ENCODE measurements at regions not wholly inside any gene's neighbourhood (a gene's known extent, or its start where the extent isn't known, plus 50 kb on each side); places are given as distances from the start of the nearest gene placed in this dataset.

DNA sequence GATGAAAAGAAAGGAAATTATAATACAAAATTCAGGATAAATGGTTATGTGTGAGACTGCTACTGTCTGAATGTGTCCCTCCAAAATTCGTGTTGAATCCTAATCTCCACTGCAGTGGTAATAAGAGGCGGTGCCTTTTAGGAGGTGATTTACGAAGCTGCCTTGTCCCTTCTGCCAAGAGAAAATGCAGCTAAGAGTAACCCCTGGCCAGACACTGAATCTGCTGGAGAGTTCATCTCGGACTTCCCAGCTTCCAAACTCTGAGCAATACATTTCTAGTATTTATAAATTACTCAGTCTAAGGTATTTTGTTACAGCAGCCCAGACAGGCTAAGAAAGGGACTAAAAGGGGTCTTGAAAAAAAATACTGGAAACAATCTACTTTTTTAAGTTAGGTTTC, 152.6 kb downstream of the KLF12 start:
- H3K27ac ChIP-seq (ENCODE audit: low read depth in 1 of 3, low read length in 2 of 3), result no peak overlapping the region
- no peaks in the 10 kb centered on the region for H3K9me3 ChIP-seq (ENCODE audit: control insufficient read depth in 2 of 2, insufficient read depth in 1 of 2, low read depth in 1 of 2, low read length in 1 of 2)
- DNase-seq (no peak), FAIRE-seq (no peak)
- peaks cover 0 to 3% (median 0%) of the 10 kb centered on the region in 3 donors for H3K36me3 ChIP-seq (ENCODE audit: control insufficient read depth in 3 of 3, insufficient read depth in 2 of 3, low read depth in 1 of 3, low read length in 3 of 3)
- H3K27me3 ChIP-seq (ENCODE audit: control insufficient read depth in 3 of 3, insufficient read depth in 3 of 3, low read length in 3 of 3), result no peaks in the 10 kb centered on the region
- 61 to 70% (median 67%) methylated on average over 4 of the region's 4 CpGs for WGBS, 3 donors
- H3K4me3 ChIP-seq (ENCODE audit: low read depth in 1 of 3, low read length in 3 of 3), result no peak overlapping the region
- no peaks in the 10 kb centered on the region for H3K4me1 ChIP-seq (ENCODE audit: control insufficient read depth in 3 of 3, insufficient read depth in 2 of 3, low read depth in 1 of 3, low read length in 2 of 3)

DNA sequence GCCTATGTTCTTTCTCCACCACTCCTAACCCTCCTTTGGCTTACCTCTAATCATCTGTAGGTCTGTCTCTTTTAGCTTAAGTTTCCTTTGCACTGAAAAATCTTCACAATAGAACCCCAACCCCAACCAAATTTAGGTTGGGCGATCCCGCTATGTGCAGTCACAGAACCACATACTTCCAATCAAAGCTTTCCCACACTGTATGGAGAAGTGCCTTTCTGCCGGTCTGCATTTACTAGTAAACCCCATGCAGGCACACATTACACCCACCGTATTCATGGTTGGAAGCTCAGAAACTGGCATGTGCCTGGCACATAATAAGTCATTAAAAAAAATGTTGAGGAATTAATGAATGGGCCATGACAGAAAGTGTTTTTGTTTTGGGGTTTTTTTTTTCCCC, 158.4 kb downstream of the KLF12 start:
- H3K9me3 ChIP-seq (ENCODE audit: control insufficient read depth in 2 of 2, insufficient read depth in 1 of 2, low read depth in 1 of 2, low read length in 1 of 2), result peaks cover 0 to 2% of the 10 kb centered on the region in 2 donors
- no peak overlapping the region for H3K4me3 ChIP-seq (ENCODE audit: low read depth in 1 of 3, low read length in 3 of 3)
- H3K36me3 ChIP-seq (ENCODE audit: control insufficient read depth in 3 of 3, insufficient read depth in 2 of 3, low read depth in 1 of 3, low read length in 3 of 3), result no peaks in the 10 kb centered on the region
- DNase-seq (no peak), FAIRE-seq (no peak)
- H3K4me1 ChIP-seq (ENCODE audit: control insufficient read depth in 3 of 3, insufficient read depth in 2 of 3, low read depth in 1 of 3, low read length in 2 of 3), result no peaks in the 10 kb centered on the region
- 97 to 99% (median 98%) methylated on average over 4 of the region's 4 CpGs for WGBS, 3 donors
- H3K27ac ChIP-seq (ENCODE audit: low read depth in 1 of 3, low read length in 2 of 3), result no peak overlapping the region
- H3K27me3 ChIP-seq (ENCODE audit: control insufficient read depth in 3 of 3, insufficient read depth in 3 of 3, low read length in 3 of 3), result no peaks in the 10 kb centered on the region

DNA sequence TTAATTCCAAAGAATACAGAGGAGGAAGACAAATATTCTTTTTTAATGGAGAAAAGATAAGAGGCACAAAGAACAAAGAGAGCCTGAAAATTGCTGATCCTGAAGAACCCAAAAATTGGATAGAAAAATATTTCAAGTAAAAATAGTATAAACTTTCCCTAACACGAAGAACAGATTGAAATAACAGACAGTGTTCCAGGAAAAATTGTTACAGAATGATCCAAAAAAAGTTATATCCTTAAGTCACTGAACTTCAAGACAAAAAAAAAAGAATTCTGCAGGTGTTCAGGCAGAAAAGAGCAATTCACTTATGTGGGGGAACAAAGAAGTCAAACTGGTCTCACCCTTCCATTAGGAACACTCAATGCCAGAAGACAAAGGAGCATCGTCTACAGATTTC, 160.2 kb downstream of the KLF12 start:
- DNase-seq (no peak), FAIRE-seq (no peak)
- WGBS, 3 donors, result 77 to 99% (median 92%) methylated on average over 2 of the region's 2 CpGs

DNA sequence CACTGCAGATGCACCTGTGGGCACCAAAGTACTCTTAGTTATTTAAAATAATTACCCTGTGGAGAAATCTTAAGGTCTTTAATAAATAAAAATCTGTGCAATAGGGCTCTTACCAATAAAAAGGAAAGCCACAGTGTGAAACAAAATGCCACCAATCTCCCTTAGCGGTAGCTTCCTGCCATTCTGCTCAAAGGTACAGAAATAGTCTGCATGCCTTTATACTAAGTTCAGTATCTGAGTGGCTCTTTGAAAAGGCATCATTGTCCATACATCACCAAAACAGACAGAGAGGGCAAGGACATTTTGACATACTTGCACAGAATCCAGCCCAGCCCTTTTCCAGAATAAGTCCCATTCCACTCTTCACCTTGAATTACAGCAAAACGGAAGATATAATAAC, 161.0 kb downstream of the KLF12 start:
- WGBS, 3 donors, result 84 to 91% (median 88%) methylated on average over 2 of the region's 2 CpGs
- no peaks in the 10 kb centered on the region for H3K36me3 ChIP-seq (ENCODE audit: control insufficient read depth in 3 of 3, insufficient read depth in 2 of 3, low read depth in 1 of 3, low read length in 3 of 3)
- peaks cover 0 to 2% of the 10 kb centered on the region in 2 donors for H3K9me3 ChIP-seq (ENCODE audit: control insufficient read depth in 2 of 2, insufficient read depth in 1 of 2, low read depth in 1 of 2, low read length in 1 of 2)
- no peaks in the 10 kb centered on the region for H3K4me1 ChIP-seq (ENCODE audit: control insufficient read depth in 3 of 3, insufficient read depth in 2 of 3, low read depth in 1 of 3, low read length in 2 of 3)
- FAIRE-seq (no peak), DNase-seq (no peak)
- H3K27me3 ChIP-seq (ENCODE audit: control insufficient read depth in 3 of 3, insufficient read depth in 3 of 3, low read length in 3 of 3), result no peaks in the 10 kb centered on the region
- H3K4me3 ChIP-seq (ENCODE audit: low read depth in 1 of 3, low read length in 3 of 3), result no peak overlapping the region
- no peak overlapping the region for H3K27ac ChIP-seq (ENCODE audit: low read depth in 1 of 3, low read length in 2 of 3)

More for the DNA sequence above, 160.2 kb downstream of the KLF12 start:
- no peaks in the 10 kb centered on the region for H3K4me1 ChIP-seq (ENCODE audit: control insufficient read depth in 3 of 3, insufficient read depth in 2 of 3, low read depth in 1 of 3, low read length in 2 of 3)
- H3K4me3 ChIP-seq (ENCODE audit: low read depth in 1 of 3, low read length in 3 of 3), result no peak overlapping the region
- H3K9me3 ChIP-seq (ENCODE audit: control insufficient read depth in 2 of 2, insufficient read depth in 1 of 2, low read depth in 1 of 2, low read length in 1 of 2), result peaks cover 0 to 2% of the 10 kb centered on the region in 2 donors
- no peaks in the 10 kb centered on the region for H3K27me3 ChIP-seq (ENCODE audit: control insufficient read depth in 3 of 3, insufficient read depth in 3 of 3, low read length in 3 of 3)
- no peak overlapping the region for H3K27ac ChIP-seq (ENCODE audit: low read depth in 1 of 3, low read length in 2 of 3)
- no peaks in the 10 kb centered on the region for H3K36me3 ChIP-seq (ENCODE audit: control insufficient read depth in 3 of 3, insufficient read depth in 2 of 3, low read depth in 1 of 3, low read length in 3 of 3)

- 89 to 92% (median 89%) methylated on average over 7 of the region's 7 CpGs for WGBS, 3 donors
- DNase-seq (no peak), FAIRE-seq (no peak)
- Histone ChIP-seq H3K36me3 (ENCODE audit: control insufficient read depth in 3 of 3, insufficient read depth in 2 of 3, low read depth in 1 of 3, low read length in 3 of 3) (no peaks in the 10 kb centered on the region), H3K4me3 (ENCODE audit: low read depth in 1 of 3, low read length in 3 of 3) (no peak overlapping the region), H3K9me3 (ENCODE audit: control insufficient read depth in 2 of 2, insufficient read depth in 1 of 2, low read depth in 1 of 2, low read length in 1 of 2) (peaks cover 0 to 2% of the 10 kb centered on the region in 2 donors), H3K27ac (ENCODE audit: low read depth in 1 of 3, low read length in 2 of 3) (no peak overlapping the region), H3K4me1 (ENCODE audit: control insufficient read depth in 3 of 3, insufficient read depth in 2 of 3, low read depth in 1 of 3, low read length in 2 of 3) (no peaks in the 10 kb centered on the region), H3K27me3 (ENCODE audit: control insufficient read depth in 3 of 3, insufficient read depth in 3 of 3, low read length in 3 of 3) (no peaks in the 10 kb centered on the region)
Measured at GRCh38 chr13:73972545-73972944, 161.7 kb downstream of the KLF12 start.

GRCh38 chr13:73971481-73971880, 162.7 kb downstream of the KLF12 start:
- no peak overlapping the region for H3K27ac ChIP-seq (ENCODE audit: low read depth in 1 of 3, low read length in 2 of 3)
- 89 to 95% (median 91%) methylated on average over 2 of the region's 2 CpGs for WGBS, 3 donors
- peaks cover 0 to 2% of the 10 kb centered on the region in 2 donors for H3K9me3 ChIP-seq (ENCODE audit: control insufficient read depth in 2 of 2, insufficient read depth in 1 of 2, low read depth in 1 of 2, low read length in 1 of 2)
- no peaks in the 10 kb centered on the region for H3K27me3 ChIP-seq (ENCODE audit: control insufficient read depth in 3 of 3, insufficient read depth in 3 of 3, low read length in 3 of 3)
- H3K4me3 ChIP-seq (ENCODE audit: low read depth in 1 of 3, low read length in 3 of 3), result no peak overlapping the region
- H3K36me3 ChIP-seq (ENCODE audit: control insufficient read depth in 3 of 3, insufficient read depth in 2 of 3, low read depth in 1 of 3, low read length in 3 of 3), result no peaks in the 10 kb centered on the region
- peaks cover 0 to under 1% (median 0%) of the 10 kb centered on the region in 3 donors for H3K4me1 ChIP-seq (ENCODE audit: control insufficient read depth in 3 of 3, insufficient read depth in 2 of 3, low read depth in 1 of 3, low read length in 2 of 3)
- DNase-seq (no peak), FAIRE-seq (no peak)

- no peaks in the 10 kb centered on the region for H3K27me3 ChIP-seq (ENCODE audit: control insufficient read depth in 3 of 3, insufficient read depth in 3 of 3, low read length in 3 of 3)
- DNase-seq (no peak), FAIRE-seq (no peak)
- H3K4me3 ChIP-seq (ENCODE audit: low read depth in 1 of 3, low read length in 3 of 3), result no peak overlapping the region
- H3K9me3 ChIP-seq (ENCODE audit: control insufficient read depth in 2 of 2, insufficient read depth in 1 of 2, low read depth in 1 of 2, low read length in 1 of 2), result no peaks in the 10 kb centered on the region
- no peak overlapping the region for H3K27ac ChIP-seq (ENCODE audit: low read depth in 1 of 3, low read length in 2 of 3)
- 81 to 94% (median 93%) methylated on average over 7 of the region's 7 CpGs for WGBS, 3 donors
- peaks cover 0 to 4% (median 0%) of the 10 kb centered on the region in 3 donors for H3K4me1 ChIP-seq (ENCODE audit: control insufficient read depth in 3 of 3, insufficient read depth in 2 of 3, low read depth in 1 of 3, low read length in 2 of 3)
- no peaks in the 10 kb centered on the region for H3K36me3 ChIP-seq (ENCODE audit: control insufficient read depth in 3 of 3, insufficient read depth in 2 of 3, low read depth in 1 of 3, low read length in 3 of 3)
Measured at GRCh38 chr13:73970421-73971055, 163.7 kb downstream of the KLF12 start.

DNA sequence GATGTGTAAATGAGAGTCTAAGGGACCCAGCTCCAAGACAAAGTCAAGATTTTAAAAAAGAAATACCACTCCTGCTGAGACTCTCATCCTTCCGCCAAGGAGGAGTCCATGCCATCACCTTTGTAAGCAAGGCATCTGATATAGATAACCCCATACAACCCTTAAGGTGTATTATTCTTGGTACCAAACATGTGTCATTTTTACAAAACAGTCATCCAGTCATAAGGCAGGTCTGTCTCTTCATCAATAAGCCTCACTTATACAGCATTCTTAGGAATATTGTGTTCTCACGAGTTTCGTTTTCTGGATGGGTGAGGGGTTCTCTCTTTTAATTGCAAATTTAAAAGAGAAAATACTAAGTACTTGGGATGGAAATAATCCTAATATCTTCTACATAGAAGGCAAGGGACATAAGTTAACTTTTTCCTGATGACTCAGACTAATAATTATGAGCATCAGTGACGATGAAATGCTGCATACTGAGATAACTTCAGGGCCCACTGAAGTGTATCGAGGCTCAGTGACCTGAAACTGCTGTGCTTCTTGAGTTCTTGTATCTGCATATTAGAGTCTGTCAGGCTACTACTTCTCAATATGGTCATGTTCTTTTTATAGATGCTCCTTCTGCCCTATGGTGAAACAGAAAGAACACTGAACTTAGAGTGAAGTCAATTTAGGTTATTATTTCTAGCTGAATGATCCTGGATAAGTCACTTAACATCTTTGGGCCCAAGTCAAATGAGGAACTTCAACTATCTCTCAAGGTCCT, 166.6 kb downstream of the KLF12 start:
- H3K4me3 ChIP-seq (ENCODE audit: low read depth in 1 of 3, low read length in 3 of 3), result no peak overlapping the region
- H3K9me3 ChIP-seq (ENCODE audit: control insufficient read depth in 2 of 2, insufficient read depth in 1 of 2, low read depth in 1 of 2, low read length in 1 of 2), result no peaks in the 10 kb centered on the region
- H3K36me3 ChIP-seq (ENCODE audit: control insufficient read depth in 3 of 3, insufficient read depth in 2 of 3, low read depth in 1 of 3, low read length in 3 of 3), result no peaks in the 10 kb centered on the region
- FAIRE-seq (no peak), DNase-seq (no peak)
- no peaks in the 10 kb centered on the region for H3K27me3 ChIP-seq (ENCODE audit: control insufficient read depth in 3 of 3, insufficient read depth in 3 of 3, low read length in 3 of 3)
- WGBS, 3 donors, result 88 to 93% (median 91%) methylated on average over 5 of the region's 5 CpGs
- H3K27ac ChIP-seq (ENCODE audit: low read depth in 1 of 3, low read length in 2 of 3), result no peak overlapping the region
- H3K4me1 ChIP-seq (ENCODE audit: control insufficient read depth in 3 of 3, insufficient read depth in 2 of 3, low read depth in 1 of 3, low read length in 2 of 3), result peaks cover 0 to 4% (median 0%) of the 10 kb centered on the region in 3 donors

Measured in small intestine (tissue), 7 donors.